ENCODE measurements at regions not wholly inside any gene's neighbourhood (a gene's known extent, or its start where the extent isn't known, plus 50 kb on each side); places are given as distances from the start of the nearest gene placed in this dataset.

GRCh38 chr2:129754421-129754820 lies 225.0 kb upstream of the RAB6C start (continued):
- no peak for TF ChIP-seq ZNF276 (CRISPR knock-in tag; IDR thresholded peaks at IDR 0.05; ENCODE audit: low read depth)

- TF ChIP-seq PHF5A (CRISPR knock-in tag; IDR thresholded peaks at IDR 0.05; ENCODE audit: low read depth, unreplicated experiment): no peak
- no peak for TF ChIP-seq ZFY (CRISPR knock-in tag; IDR thresholded peaks at IDR 0.05)
- TF ChIP-seq ZNF30 (CRISPR knock-in tag; IDR thresholded peaks at IDR 0.05): no peak
- no peak for TF ChIP-seq DNMT1 (CRISPR knock-in tag; IDR thresholded peaks at IDR 0.05)
- TF ChIP-seq ZNF143 (CRISPR knock-in tag; IDR thresholded peaks at IDR 0.05): no peak
- TF ChIP-seq ZNF674 (CRISPR knock-in tag; IDR thresholded peaks at IDR 0.05; ENCODE audit: low read depth): no peak
- no peak for TF ChIP-seq ZNF547 (CRISPR knock-in tag; IDR thresholded peaks at IDR 0.05)
- TF ChIP-seq MBD4 (IDR thresholded peaks at IDR 0.05; ENCODE audit: borderline replicate concordance, low read length): no peak
- no peak overlapping the region for H3K4me3 ChIP-seq (replicated peaks in 1 of 3; ENCODE audit: insufficient read depth in 1 of 3, low read depth in 2 of 3, low read length in 3 of 3)
- H3K4me2 ChIP-seq (ENCODE audit: low read depth, low read length): no peak overlapping the region
- no peaks in the 10 kb centered on the region for H3K9me3 ChIP-seq (ENCODE audit: low read length)
- H2AFZ ChIP-seq (ENCODE audit: low read length): no peak overlapping the region
- no peak overlapping the region for H3K9ac ChIP-seq (ENCODE audit: insufficient read depth, low read depth, low read length)
- no peak for FAIRE-seq
- 16% methylated on average over 4 of the region's 6 CpGs for WGBS (ENCODE audit: low lambda C conversion rate)
- ATAC-seq: no peak
- in situ Hi-C loops (cut with HindIII; ENCODE audit: extremely low pct_ligation_motif_present, low pct_unique_long_range_greater_than_20kb) (no loop called here), intact Hi-C loops (cut with micrococcal nuclease; ENCODE audit: unreplicated experiment) (no loop called here)
- H3K4me1 ChIP-seq (ENCODE audit: insufficient read depth, low read length): no peaks in the 10 kb centered on the region
- H3K27ac ChIP-seq (ENCODE audit: extremely low read length, insufficient read depth, low read length): no peak overlapping the region
- ChIA-PET CTCF (ENCODE audit: low intra/inter-chr PET ratio, low total read pairs) (no interaction called here), POLR2A (no interaction called here)
- H3K79me2 ChIP-seq (ENCODE audit: insufficient read depth, low read length): no peaks in the 10 kb centered on the region
- no peaks in the 10 kb centered on the region for H4K20me1 ChIP-seq (ENCODE audit: insufficient read depth, low read length)
- H3K27me3 ChIP-seq (ENCODE audit: control insufficient read depth in 1 of 2, insufficient read depth in 2 of 2, low read length in 2 of 2): peaks cover 6 to 59% of the 10 kb centered on the region in 2 experiments; a peak in 4 of 5 replicates
- no peaks in the 10 kb centered on the region for H3K36me3 ChIP-seq (replicated peaks in 1 of 2; ENCODE audit: control insufficient read depth in 1 of 2, insufficient read depth in 2 of 2, low read length in 2 of 2)
- BruUV-seq (replicated peaks): no TSS peak
- no peak for DNase-seq (ENCODE audit: low spot score)
Observed at GRCh38 chr2:129754831-129755230, 224.6 kb upstream of the RAB6C start.
